GM11168 (cell line): ENCODE measurements at regions not wholly inside any gene's neighbourhood (a gene's known extent, or its start where the extent isn't known, plus 50 kb on each side); places are given as distances from the start of the nearest gene placed in this dataset.

ENCODE experiments used
- in situ Hi-C: fragments of 300-500 bp; cut with MboI; formaldehyde crosslinking; loops from one replicate; pipeline ENCODE4 v1.12.0; 2022; ENCODE audit warnings: low sequenced_read_pairs; ENCODE audit not compliant: unreplicated experiment

DNA sequence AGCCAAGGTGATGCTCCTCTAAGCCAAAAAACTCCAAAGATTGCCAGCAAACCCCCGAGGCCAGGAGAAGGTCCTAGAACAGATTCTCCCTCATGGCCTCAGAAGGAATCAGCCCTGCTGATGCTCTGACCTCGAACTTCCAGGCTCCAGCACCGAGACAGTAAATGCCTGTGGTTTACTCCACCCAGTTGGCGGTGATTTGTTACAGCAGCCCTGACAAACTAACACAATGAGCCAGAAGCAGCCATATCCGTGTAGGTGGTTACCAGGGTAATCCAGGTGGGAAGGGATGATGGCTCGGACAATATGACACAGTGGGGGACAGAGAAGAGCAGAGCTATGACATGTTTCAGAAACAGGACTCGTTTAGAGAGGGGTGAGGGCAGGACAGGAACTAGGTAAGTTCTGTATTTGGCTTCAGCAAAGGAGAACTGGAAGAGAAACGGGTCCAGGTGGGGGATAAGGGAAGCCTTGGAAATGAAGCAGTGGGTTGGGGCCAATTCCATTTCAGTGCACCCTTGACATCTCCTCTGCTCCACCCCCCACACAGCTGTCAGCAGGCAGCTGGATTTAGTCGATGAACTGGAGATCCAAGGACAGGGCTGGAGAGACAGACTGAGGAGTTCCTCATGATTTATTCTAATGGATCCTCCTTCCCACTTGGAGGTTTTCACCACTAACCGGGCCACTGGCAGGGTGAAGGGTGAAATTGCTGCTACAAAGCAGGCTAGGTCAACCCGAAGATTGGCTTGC lies 179.7 kb upstream of the SH3BP4 start:
- in situ Hi-C loops = no loop called here

DNA sequence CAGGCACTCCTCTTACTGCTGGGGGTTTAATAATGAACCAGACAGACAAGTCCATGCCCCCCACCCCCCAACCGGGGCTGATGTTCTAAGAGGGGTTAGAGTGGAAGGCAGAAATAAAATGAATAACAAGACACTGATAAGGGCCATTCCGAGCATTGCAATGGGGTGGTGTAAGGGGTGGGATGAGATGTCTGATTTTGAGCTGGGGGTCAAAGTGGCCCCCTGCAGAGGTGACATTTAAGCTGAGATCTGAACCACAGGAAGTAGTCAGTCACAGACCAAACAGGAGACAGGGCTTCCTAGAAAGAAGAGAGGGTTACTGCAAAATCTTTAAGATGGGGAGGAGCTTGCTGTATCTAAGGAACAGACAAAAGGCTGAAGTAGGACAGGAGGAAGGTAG lies 180.6 kb upstream of the SH3BP4 start:
- in situ Hi-C loops = no loop called here

DNA sequence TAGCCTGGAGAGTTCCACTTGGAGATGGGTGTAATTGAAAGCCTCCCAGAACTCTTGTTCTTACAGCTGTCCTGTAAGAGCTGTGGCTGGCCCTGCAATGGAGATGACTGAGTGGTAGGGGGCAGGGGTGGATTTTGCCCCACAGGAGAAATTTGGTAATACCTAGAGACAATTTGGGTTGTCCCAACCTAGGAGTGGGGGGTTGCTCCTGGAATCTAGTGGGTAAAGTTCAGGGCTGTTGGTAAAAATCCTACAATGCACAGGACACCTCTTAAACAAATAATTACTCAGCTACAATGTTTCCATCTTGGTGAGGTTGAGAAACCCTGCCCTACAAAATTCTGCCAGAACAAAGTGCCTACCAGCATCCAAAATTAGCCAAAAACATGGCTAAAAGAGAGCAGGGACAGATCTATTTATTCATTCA lies 181.1 kb upstream of the SH3BP4 start:
- in situ Hi-C loops = no loop called here

DNA sequence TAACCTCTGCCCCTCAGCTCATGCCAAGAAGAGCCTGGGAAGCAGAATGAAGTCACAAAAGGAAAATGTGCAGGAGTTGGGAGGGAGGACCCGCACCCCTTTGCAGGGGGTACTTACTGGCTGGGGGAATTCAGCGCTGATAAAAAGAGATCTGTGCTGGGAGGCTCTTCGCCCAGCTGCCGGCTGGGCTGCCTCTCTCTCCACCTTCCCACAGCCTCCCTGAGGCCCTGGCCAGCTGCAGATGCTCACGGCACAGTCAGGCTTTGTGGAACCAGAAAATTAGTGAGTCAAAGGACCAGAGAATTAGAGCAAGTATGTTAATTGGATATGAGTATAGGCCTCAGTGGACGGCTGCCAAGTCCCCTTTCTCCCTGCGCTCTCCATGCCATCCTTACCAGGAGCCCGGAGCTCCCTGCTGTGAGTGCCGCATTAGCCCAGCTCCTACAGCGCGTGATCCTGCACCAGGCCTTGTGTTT lies 181.7 kb upstream of the SH3BP4 start:
- in situ Hi-C loops = no loop called here

DNA sequence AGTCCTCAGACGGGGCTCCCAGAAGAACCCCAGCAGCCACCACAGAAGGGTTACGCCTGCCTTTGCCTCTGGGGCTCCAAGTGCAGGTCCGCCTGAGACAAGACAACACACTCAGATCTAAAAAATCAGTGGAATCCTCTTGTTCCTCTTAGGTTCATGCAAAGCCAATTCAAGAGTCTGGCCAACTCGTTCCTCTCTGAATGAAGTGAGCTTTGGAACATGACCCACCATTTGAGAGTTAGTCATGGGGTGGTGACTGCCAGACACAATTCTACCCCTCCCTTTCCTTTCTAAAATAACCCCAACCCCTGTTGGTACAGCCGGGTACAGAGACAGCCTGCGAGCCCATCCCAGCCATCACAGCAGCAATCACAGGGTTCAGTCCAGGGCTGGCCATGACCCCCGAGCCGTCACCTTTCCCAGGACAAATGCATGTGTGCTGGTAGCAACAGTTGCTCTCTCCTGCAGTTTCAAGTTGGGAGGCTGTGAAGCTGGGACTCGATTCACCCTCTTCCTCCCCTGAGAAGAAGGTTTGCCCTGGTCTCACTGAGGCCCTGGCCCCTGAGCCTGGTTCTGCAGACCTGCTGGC lies 183.1 kb upstream of the SH3BP4 start:
- in situ Hi-C loops = no loop called here

DNA sequence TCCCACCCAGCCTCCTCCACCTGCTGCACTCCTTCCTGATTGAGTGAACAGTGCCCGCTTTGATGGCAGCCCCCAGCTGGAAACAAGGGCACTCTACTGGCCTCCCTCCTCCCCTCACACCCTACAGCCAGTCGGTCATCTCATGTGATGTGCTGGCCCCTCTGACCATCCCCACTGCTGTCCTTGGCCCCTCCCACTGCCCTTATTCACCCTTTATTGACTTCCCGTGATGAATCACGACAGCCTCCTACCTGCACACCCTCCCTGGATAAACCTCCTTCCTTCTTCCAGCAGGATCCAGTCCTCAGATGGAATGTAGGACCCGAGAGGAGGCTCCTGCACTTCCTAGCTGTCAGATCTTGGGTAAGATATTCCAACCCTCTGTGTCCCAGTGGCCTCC lies 186.5 kb upstream of the SH3BP4 start:
- in situ Hi-C loops = no loop called here

DNA sequence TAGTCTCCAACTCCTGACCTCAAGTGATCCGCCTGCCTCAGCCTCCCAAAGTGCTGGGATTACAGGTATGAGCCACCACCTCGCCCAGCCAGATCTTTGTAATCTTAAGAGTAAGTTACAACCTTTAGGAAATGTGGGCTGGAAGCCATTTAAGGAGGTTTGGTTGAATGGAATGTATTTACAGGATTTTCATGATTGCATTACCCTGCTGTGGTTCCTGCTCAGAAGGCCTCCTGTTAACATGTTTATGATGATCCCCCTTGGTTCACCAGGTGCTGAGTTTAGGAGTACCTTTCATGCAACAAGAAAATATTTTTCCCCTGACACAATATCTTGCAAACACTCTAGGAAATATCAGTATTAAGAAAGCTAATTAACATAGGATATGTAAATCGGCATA lies 187.4 kb upstream of the SH3BP4 start:
- in situ Hi-C loops = no loop called here

DNA sequence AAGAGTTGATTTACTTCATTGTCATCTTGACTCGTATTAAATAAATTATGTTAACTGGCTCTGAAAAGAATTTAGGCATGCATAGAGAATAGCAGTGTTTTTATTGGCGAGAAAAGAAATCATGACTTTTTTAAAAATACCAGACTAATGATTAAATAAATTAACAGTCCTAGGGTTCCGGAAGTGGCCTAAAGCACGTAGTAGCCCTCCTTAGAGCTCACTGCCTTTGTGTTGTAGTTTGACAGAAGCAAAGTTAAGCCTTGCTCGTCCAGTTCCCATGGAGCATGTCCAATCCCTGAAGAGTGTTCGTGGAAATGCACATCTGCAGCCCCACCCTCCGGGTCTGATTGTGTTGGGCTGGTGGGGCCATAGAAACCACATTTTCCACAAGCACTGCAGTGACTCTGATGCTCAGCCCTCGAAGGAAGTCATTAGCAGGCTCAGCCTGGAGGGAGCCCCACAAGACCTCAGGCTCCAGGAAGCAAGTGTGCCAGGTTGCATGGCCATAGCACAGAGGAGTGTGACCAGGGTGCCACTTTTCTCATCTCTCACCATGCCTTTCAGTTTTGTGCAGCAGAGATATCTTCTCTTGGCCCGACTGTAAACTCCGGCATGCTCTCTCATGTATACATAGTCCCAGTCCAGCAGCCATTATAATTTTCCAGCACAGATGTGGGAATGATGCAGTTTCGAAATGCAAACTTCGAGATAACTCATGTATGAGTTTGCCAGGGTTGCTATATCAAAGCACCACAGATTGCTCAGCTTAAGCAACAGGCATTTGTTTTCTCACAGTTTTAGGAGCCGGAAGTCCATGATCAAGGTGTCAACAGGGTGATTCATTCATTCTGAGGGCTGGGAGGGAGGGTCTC lies 188.6 kb upstream of the SH3BP4 start:
- in situ Hi-C loops = no loop called here

DNA sequence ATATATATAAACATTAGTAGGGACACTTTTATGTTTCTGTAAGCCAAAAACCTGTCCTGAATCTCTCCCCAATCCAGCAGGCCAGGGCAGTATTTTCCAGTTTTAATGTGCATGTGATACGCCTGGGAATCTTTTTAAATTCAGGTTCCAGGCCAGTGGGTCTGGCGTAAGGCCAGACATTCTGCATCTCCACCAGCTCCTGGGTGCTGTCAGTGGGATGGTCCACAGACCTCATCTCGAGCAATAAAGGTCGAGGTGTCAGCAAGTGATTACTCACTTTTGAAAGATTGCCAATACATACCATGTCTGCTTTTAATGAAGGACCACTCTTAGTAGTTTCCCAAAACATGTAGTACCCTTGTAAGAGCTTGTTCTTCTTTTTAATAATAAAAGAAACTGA lies 189.9 kb upstream of the SH3BP4 start:
- in situ Hi-C loops = no loop called here

DNA sequence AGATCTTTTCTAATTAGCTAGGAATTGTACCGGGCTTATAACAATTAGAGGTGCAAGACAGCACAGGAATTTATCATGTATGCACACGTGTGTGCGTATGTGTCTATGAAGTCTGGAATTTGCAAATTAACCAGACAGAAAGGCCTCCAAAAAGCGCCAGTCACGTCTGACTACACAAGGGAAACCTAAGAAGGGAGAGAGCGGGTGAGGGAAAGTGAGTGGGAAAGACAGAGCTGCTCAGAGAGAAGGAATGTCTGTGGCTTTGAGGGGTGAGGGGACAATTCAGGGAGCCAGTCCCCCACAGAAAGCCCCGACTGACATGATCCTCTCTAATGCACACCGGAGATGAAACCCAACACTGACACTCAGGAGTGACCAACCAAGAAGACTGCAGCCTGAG lies 197.7 kb upstream of the SH3BP4 start:
- in situ Hi-C loops = no loop called here

DNA sequence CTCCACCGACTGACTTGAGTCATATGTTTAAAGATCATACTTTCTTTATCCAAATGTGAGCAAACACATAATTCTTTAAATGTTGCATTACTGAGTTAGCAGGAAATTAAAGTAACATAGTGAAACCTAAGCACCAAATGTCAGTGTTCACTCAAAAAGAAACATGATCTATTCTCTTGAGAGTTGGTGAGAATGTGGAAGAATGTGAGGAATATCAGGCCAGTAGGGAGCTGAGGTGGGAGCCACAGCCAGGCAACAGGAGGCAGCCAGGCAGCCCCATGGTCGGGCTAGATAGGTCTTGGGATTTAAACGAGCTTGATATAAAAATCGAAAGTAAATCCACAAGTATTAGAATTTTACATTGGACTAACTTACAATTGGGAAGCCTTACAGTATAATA lies 198.1 kb upstream of the SH3BP4 start:
- in situ Hi-C loops = no loop called here

DNA sequence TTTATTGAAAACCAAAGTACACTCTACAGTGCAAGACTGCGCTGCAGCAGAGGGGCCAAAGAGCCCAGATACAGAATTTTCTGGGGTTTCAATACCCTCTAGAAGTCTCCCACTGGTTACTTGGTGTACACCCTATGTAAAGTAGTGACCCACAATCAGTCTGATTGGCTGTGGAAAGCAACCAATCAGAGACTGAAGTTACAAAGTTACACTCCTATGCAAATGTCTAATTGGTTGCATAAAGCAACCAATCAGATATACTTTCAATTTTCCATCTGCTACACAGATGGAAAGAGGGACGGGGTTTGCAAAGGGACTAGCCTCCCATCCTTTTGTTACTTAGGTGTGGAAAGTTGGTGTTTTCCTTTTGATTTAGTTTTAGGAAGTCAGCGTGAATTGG lies 198.9 kb upstream of the SH3BP4 start:
- in situ Hi-C loops = no loop called here

DNA sequence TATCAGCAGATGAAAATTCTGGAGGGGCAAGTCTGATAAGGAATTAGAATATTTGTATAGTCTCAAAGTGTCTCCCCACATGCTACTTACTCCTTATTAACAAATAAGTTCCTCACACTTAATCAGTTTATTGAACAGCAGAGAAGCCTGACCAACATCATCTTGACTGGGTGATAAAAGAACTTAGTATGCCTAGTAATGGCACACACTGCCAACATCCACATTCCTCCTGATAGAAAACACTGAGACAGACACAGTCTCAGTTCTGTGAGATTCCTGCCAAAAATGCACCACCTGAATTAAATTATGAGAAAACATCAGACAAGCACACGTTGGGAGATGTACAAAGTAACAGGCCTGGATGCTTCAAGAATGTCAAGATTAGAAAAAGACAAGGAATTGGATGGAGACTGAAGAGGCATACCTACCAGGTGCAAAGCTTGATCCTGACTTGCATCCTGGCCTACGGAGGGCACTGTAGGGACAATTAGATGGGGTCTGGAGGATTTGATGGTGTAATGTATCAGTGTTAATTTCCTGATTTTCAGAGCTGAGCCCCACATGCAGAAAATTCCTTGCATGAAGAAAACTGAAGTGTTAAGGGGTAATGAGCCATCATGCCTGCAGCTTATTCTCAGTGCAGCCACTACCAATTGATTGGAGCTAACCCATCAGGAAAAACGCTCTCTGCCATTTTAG lies 200.4 kb upstream of the SH3BP4 start:
- in situ Hi-C loops = no loop called here

DNA sequence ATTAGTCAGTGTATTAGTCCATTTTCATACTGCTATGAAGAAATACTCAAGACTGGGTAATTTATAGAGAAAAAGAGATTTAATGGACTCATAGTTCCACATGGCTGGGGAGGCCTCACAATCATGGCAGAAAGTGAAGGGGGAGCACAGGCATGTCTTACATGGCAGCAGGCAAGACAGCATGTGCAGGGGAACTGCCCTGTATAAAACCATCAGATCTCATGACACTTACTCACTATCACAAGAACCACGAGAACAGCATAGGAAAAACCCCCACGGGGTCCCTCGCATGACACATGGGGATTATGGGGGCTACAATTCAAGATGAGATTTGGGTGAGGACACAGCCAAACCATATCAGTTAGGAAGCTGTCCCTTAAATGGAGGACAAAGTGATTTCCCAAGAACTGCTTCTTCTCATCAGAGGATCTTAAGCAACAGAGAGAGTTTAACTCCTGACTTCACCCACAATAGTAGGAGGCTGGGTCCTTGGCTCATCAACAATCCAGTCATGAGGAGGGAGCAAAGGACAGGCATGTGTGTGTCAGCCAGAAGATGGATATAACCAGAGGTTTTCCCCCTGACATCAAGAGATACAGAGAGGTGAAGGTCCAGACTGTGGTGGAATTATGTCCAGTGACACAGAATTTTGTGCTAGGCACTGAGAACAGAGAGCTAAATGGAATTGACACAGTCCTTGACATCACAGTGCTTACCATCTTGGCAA lies 203.8 kb upstream of the SH3BP4 start:
- in situ Hi-C loops = no loop called here

DNA sequence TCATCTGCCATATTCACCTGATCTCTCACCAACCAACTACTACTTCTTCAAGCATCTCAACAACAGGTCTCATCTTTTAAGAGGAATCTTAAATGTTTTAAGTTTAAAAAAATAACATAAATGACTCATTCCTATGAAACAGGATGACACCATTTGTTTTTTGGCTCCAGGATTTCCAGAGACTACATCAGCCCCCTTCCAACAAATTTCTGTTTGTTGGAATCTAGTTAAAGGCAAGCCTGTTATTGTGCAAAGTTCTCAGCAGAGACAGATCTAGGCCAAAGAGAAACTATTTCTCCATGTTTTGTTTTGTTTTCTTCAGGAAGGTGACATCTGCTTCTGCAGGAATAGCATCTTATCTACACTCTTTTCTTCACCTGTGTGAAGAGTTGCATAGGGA lies 204.8 kb upstream of the SH3BP4 start:
- in situ Hi-C loops = no loop called here

DNA sequence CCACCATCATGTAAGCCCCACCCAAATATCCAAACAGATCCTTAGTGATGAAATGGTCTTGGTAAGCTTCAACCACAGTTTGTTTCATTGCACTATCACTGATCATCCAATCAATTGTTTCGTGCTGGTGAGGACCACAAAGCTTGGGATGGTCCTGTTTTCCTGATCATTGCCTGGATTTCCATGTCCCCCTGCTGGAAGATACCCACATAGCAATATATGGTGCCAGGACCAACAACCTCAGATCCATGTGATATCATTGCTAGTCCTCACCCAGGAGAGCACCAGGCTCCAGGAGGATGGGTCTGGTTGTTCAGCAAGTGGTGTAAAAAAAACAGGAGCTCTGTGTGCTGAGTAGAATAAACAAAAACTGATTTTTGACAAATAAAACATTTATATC lies 206.5 kb upstream of the SH3BP4 start:
- in situ Hi-C loops = no loop called here

DNA sequence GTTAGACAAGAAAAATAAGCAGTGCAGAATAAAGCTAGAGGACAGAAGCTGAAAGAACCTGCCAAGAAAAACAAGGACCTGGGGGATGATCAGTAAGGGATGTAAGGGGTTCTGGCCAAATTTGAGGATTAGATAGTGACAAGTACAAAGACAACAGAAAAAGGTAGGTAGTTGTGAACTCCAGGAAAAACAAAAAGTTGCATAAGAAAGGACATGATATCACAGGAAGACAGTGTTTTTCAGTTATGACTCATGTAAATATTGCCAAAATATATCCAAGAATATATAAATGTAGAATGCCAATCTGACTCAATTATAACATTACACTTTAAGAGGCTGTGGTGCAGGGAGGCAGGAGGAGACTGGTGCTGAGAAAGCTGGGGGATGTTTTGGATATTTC lies 209.8 kb upstream of the SH3BP4 start:
- in situ Hi-C loops = no loop called here

DNA sequence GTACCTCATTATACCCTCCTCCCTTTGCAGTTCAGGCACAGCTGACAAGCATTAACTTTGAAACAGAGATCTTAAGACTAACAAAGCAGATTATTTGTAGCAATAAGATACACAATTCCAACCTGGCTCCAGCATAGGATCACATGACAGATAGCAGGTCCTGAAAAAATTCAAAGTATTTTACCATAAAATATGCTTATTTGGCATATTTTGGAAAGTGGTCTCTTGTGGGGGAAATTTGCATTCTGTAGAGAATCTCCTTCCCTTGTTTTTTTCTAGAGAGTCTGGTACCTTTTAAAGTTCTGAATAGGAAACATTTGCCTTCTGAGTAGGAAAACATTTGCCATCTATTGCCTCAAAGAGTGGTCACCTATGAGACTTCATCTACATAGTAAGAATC lies 212.8 kb upstream of the SH3BP4 start:
- in situ Hi-C loops = no loop called here

DNA sequence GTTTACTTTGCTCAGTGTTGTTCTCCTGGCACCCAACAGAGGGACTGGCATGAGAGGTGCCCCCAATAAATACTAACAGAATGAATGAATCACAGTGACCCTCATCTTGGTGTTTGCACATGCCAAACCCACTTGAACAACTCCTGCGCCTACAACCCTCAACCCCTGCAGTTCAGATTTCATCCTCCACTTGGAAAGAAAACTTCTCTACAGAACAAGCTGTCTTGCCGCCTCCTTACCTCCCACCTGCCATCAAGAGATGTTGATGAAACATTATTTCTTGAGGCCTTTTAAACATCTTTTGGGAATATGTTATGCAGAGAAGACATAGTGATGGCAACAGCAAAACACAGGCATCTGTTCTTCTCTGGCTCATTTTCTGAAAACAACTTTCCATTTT lies 216.0 kb upstream of the SH3BP4 start:
- in situ Hi-C loops = no loop called here
